HG03280 (cell line): ENCODE measurements at regions not wholly inside any gene's neighbourhood (a gene's known extent, or its start where the extent isn't known, plus 50 kb on each side); places are given as distances from the start of the nearest gene placed in this dataset.

ENCODE experiments used
- ATAC-seq: cut with Tn5 transposase; IDR thresholded peaks from one replicate; pipeline ENCODE4 v1.9.1; 2021; ENCODE audit warnings: mild to moderate bottlenecking, moderate library complexity; ENCODE audit not compliant: unreplicated experiment

GRCh38 chr5:8048920-8049319 is 180.0 kb downstream of the MTRR start:
- no peak for ATAC-seq

- no peak for ATAC-seq
These were observed 181.7 kb downstream of the MTRR start for GRCh38 chr5:8050616-8051175.

GRCh38 chr5:8053270-8053669 is 184.3 kb downstream of the MTRR start:
- no peak for ATAC-seq

- no peak for ATAC-seq
These were observed 188.8 kb downstream of the MTRR start for GRCh38 chr5:8057769-8058168.

DNA sequence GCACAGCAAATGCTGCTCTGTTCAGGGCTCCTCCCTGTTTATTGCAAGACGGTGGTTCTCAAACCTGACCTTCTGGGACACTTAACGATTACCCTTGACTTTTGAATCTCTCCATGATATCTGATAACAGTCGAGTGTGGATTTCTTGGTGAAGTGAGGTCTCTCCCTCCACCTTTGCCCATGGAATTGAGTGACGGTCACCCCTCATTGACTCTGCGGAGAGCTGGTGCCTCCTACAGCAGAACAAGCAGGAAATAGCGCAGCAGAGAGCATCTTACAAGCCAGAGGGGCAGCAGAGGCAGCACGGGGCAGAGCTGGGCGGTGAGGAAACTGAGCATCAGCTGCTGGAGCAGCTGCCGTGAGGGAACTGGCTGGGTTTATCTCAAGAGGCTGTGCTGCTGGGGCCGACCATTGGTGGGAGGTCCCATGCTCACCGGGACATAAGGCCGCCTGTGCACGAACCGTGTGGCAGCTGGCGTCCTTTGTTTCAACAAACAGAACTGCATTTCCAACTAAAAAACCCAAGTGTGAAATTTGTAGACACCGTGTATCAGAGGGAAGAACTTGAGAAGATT is 189.8 kb downstream of the MTRR start:
- ATAC-seq = no peak

DNA sequence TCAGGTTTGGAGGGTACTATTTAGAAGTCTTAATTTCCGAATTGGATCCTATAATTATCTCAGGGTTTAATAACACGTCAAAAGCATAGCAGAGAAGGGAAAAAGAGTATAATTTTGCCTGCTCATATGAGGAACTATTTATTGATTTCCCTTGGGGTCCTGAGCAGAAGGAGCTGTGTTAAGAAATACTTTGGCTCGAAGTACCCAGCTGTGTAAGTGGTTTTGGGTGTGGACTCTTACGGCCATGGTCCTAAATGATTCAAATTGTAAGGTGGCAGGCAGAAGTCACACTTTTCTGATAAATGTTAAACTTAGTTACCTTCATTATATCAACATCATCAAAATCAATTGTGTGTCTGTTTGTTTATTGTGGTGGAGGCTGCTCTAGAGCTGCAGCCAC is 190.4 kb downstream of the MTRR start:
- no peak for ATAC-seq

GRCh38 chr5:8060235-8060952 is 191.4 kb downstream of the MTRR start:
- no peak for ATAC-seq

DNA sequence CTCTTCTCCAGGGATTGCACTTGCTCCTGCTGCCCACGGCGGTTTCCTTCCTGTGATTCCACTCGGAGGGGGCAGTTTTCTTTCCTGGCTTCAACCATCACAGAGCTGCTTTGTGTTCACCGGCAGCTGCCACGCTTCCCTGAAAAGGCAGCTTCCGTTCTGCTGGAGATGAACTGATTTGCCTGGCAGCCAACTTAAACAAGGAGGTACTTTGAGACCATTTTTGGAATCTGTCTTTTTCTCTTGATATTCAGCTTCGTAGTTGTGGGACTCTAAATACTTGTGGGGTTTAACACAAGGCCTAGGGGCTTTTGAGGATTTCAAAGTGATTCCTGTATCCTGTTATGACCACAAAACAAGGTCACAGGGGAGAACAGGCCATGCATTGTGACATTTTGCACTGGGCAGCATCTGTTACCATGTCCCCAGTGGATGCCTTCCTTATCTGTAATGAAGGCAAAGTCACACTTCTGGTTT is 192.0 kb downstream of the MTRR start:
- ATAC-seq = no peak

GRCh38 chr5:8062521-8062920 is 193.6 kb downstream of the MTRR start:
- ATAC-seq = no peak

DNA sequence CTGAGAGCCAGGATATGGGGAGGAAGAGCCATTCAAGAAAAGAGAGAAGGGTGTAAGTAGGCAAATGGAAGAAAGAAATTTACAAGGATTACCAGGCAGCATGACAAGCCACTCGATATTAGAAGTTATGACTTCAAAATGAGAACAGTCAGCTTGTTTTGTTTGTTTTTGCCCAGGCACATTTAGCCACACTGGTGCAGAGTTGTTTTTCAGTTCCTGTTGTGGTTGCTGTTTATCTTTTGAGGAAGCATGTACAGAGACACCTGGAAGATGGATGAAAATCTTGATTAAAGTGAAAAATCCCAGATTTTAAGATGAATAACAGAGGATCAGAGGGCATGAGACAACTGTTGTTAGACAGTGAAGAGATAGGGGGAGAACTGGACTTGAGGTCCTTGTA is 199.1 kb downstream of the MTRR start:
- no peak for ATAC-seq

DNA sequence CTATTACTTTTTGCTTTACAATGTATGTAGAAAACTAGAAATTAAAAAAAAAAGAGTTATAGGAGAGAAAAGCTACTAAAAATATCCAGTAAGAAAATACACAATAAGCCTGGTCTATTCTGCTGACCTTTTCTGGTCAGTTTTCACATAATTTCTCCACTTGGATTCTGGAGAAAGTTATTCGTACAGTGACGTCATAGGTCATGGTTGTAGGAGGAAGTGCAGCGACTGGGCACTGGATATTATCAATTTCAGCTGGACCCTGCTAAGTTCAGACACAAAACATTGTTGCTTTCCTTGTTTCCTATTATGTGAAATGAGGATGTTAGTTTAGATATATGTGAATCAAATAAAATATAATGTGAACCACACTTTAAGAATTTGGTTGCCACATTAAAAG is 201.2 kb downstream of the MTRR start:
- no peak for ATAC-seq

- ATAC-seq = no peak
These were observed 210.1 kb downstream of the MTRR start for GRCh38 chr5:8079056-8079455.

- ATAC-seq = no peak
These were observed 212.2 kb downstream of the MTRR start for GRCh38 chr5:8081179-8081578.

DNA sequence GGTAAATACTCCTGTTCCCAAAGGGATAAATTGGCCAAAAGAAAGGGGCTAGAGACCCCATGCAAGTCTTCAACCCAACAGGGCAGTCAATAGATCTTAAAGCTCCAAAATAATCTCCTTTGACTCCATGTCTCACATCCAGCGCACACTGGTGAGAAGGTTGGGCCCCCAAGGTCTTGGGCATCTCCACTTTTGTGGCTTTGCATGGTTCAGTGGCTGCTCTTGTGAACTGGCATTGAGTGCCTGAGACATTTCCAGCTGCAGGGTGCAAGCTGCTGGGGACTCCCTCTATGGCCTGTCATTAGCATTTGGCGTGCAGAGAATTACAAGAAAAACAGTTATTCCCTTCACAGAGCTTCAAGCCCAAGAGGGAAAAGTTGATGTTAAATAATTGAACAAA is 224.7 kb downstream of the MTRR start:
- no peak for ATAC-seq

GRCh38 chr5:8094304-8094703 is 225.4 kb downstream of the MTRR start:
- no peak for ATAC-seq

DNA sequence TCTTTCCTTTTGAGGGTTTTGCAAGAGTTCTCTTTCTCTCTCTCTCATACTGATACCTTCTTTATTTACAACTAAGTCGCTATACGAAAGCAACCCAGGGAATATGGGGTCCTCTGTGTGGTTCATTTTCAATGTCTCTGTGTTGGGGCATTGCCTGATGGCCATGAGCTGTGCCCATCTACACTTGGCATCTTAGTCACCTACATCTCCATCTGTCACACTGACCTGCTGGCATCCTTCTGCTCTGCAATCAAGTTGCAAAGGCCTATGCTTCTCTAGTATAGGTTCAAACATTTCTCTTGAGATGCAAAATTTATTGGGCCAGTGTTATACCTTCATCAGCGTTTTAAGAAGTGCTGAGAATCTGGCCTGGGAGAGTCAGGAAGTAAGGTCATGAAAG is 228.2 kb downstream of the MTRR start:
- no peak for ATAC-seq

DNA sequence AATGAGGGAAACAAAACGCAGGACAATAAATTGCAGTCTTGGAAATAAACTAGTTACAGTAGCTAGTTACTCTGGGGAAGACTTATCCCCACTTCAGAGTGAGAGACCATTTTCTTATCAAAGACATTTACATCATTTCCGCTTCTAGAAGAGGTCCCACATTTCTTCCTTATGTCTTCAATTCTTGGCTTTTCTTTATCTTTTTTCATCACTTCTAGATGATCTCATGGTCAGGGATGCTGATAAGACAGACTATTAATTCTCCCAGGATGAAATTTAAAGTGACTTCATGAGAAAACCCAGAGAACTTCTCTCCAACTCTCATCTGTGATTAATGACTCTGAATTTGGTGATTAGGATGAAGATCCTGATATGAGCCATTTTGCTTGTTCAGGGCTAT is 229.1 kb downstream of the MTRR start:
- no peak for ATAC-seq

- ATAC-seq = no peak
These were observed 233.8 kb downstream of the MTRR start for GRCh38 chr5:8102714-8103113.

GRCh38 chr5:8114597-8115266 is 245.8 kb downstream of the MTRR start:
- no peak for ATAC-seq

GRCh38 chr5:8123559-8123958 is 254.6 kb downstream of the MTRR start:
- ATAC-seq = no peak

- no peak for ATAC-seq
These were observed 265.7 kb downstream of the MTRR start for GRCh38 chr5:8134609-8135008.

- ATAC-seq = no peak
These were observed 266.8 kb downstream of the MTRR start for GRCh38 chr5:8135742-8136141.
